Right lobe of liver (tissue), 6 donors: ENCODE measurements at regions not wholly inside any gene's neighbourhood (a gene's known extent, or its start where the extent isn't known, plus 50 kb on each side); places are given as distances from the start of the nearest gene placed in this dataset.

ENCODE experiments used
- ATAC-seq, 4 donors: fragments of 200-7000 bp; cut with Tn5 transposase; one replicate each; pipeline ENCODE4 v1.9.1; 2020; ENCODE audit warnings: mild to moderate bottlenecking in 4 of 4, moderate library complexity in 4 of 4
- DNase-seq, 3 donors: peaks; one replicate each; pipeline ENCODE4 v3.0.0-alpha.2; 2020
- H3K27ac ChIP-seq, 3 donors: fragments of 200-600 bp; one replicate each; pipeline ENCODE4 v1.8.0; 2022
- H3K27me3 ChIP-seq, 2 donors: fragments of 200-600 bp; one replicate each; pipeline ENCODE4 v1.8.0; 2022
- H3K36me3 ChIP-seq, 4 donors: fragments of 200-600 bp; sonication (generic) in 1 of 4; one replicate each; pipeline versions ENCODE4 v1.5.1 to v1.8.0; 2017 to 2022; ENCODE audit warnings: control low read depth in 1 of 4
- H3K4me1 ChIP-seq, 4 donors: fragments of 200-600 bp; sonication (generic) in 1 of 4; one replicate each; pipeline versions ENCODE4 v1.5.1 to v1.8.0; 2017 to 2022; ENCODE audit warnings: control low read depth in 1 of 4
- H3K4me3 ChIP-seq, 3 donors: fragments of 200-600 bp; one replicate each; pipeline ENCODE4 v1.8.0; 2022
- H3K9me3 ChIP-seq, 4 donors: fragments of 200-600 bp; sonication (generic) in 1 of 4; one replicate each; pipeline versions ENCODE4 v1.5.1 to v1.8.0; 2017 to 2022; ENCODE audit warnings: control low read depth in 1 of 4
- POLR2A ChIP-seq: fragments of 450-650 bp; IDR thresholded peaks from one replicate; pipeline ENCODE4 v1.6.1; 2017; ENCODE audit warnings: antibody characterized with exemption, mild to moderate bottlenecking
- WGBS: methylation state at CpG from one replicate; pipeline ENCODE4 v1.1.6; 2018; ENCODE audit warnings: low coverage, low lambda C conversion rate; ENCODE audit not compliant: insufficient coverage; ENCODE audit errors: missing lambda C conversion rate; 5-methylcytosine and 5-hydroxymethylcytosine counted together
- intact Hi-C, 2 donors: fragments of 100-400 bp; cut with DNase I; formaldehyde crosslinking; loops; one replicate each; pipeline versions ENCODE4 v1.11.2 to v1.14.1; 2022
- TF ChIP-seq, protein P1 (sequence below), 4 donors: fragments of 200-600 bp in 3 of 4; fragments of 450-650 bp in 1 of 4; IDR thresholded peaks; one replicate each; pipeline versions ENCODE4 v1.5.1 to v1.8.0; 2016 to 2022; ENCODE audit warnings: antibody characterized with exemption in 4 of 4, mild to moderate bottlenecking in 2 of 4
- donor health status: DM: no; HTN: yes; CAD: no.
- donor health status: DM: no; HTN: no; CAD: no.
- donor health status: DM: no; HTN: no; CAD: no.
- donor health status: DM: no; HTN: yes; CAD: no.
- donor health status: DM: no; HTN: yes; CAD: no.

DNA sequence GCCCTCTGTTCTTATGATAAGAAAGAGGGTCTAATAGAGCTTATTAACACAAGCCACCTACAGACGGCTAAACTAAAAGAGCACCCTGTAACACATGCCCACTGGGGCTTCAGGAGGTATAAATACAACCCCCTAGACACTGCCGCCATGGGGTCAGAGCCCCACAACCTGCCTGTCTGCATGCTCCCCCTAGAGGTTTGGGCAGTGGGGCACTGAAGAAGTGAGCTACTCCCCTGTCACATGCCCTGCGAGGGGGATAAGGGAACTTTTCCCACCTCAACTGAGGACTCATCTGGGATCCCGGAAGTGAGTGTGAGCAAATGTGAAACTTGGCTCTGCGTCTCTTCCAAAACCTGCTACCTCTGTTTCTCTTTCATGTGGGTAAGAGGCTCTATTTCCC is 334.5 kb downstream of the ADAM29 start:
- intact Hi-C loops, result no loop called here
- DNase-seq, result no peak
- no peak overlapping the region for H3K4me3 ChIP-seq
- no peaks in the 10 kb centered on the region for H3K27me3 ChIP-seq
- no peak overlapping the region for H3K27ac ChIP-seq
- no peaks in the 10 kb centered on the region for H3K4me1 ChIP-seq
- H3K9me3 ChIP-seq, result no peaks in the 10 kb centered on the region
- H3K36me3 ChIP-seq, result no peaks in the 10 kb centered on the region
- TF ChIP-seq POLR2A, result no peak
- TF ChIP-seq, protein P1, sequence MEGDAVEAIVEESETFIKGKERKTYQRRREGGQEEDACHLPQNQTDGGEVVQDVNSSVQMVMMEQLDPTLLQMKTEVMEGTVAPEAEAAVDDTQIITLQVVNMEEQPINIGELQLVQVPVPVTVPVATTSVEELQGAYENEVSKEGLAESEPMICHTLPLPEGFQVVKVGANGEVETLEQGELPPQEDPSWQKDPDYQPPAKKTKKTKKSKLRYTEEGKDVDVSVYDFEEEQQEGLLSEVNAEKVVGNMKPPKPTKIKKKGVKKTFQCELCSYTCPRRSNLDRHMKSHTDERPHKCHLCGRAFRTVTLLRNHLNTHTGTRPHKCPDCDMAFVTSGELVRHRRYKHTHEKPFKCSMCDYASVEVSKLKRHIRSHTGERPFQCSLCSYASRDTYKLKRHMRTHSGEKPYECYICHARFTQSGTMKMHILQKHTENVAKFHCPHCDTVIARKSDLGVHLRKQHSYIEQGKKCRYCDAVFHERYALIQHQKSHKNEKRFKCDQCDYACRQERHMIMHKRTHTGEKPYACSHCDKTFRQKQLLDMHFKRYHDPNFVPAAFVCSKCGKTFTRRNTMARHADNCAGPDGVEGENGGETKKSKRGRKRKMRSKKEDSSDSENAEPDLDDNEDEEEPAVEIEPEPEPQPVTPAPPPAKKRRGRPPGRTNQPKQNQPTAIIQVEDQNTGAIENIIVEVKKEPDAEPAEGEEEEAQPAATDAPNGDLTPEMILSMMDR (IDR thresholded peaks at IDR 0.05), result no peak
- WGBS, result 83% methylated on average over 3 of the region's 5 CpGs
- no peak for ATAC-seq

DNA sequence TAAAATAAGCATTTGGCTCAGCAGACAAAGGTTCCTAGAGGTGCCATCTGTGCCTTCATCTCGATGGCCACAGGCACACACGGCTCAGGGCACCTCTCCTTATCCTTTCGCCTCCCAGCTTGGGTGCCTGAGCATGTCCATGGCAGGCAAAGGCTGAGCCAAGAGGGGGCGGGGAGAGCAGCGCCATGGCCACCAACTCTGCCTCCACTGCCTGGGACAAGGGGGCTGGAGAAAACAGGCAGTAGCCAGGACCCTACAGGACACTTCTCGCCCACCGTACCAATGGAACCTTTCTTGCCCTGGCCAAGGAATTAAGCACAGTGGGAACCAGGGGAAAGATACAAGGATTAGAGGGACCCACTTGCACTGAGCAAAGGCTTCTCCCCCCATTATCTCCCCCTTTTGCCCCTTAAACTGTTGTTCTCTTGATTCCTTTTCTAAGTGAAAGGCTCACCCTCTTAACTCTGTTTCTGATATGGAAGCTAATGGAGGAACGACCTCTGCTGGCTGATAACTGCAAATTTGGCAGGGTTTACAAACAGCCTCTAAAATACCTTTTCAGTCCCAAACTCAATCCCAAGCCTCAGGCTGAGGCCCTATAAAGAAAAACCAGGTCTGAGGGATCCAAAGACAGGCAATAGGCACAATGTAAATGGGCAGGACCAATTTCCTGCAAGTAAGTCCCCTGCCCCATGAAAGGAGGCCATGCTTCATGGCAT is 335.2 kb downstream of the ADAM29 start:
- TF ChIP-seq POLR2A, result no peak
- TF ChIP-seq, protein P1 (IDR thresholded peaks at IDR 0.05), result peak in 2 of 4 donors; percentile 9 to 11
- no peaks in the 10 kb centered on the region for H3K27me3 ChIP-seq
- no peaks in the 10 kb centered on the region for H3K36me3 ChIP-seq
- H3K4me3 ChIP-seq, result no peak overlapping the region
- WGBS, result 54% methylated on average over 8 of the region's 8 CpGs
- H3K9me3 ChIP-seq, result no peaks in the 10 kb centered on the region
- ATAC-seq (no peak), DNase-seq (no peak)
- H3K27ac ChIP-seq, result no peak overlapping the region
- intact Hi-C loops, result no loop called here
- H3K4me1 ChIP-seq, result no peaks in the 10 kb centered on the region

DNA sequence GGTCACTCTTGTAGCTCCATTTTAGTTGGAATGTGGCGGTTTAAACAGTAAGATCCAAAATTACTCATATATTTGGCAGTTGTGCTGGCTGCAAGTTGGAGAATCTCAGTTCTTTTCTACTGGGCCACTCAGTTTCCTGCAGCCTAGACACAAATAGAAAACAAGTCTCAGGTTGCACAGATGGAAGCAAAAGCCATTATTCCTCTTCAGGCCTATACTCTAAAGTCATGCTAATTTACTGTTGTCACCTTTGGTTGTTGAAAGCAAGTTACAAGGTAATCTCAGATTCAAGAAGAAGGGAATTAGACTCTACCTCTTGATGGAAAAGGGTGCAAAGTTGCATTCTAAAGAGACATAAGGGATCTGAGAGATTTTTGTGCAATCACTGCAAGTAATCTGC is 345.4 kb downstream of the ADAM29 start:
- DNase-seq (no peak), ATAC-seq (no peak)
- Histone ChIP-seq H3K9me3 (no peaks in the 10 kb centered on the region), H3K4me3 (no peak overlapping the region), H3K36me3 (no peaks in the 10 kb centered on the region), H3K27me3 (no peaks in the 10 kb centered on the region), H3K27ac (no peak overlapping the region), H3K4me1 (no peaks in the 10 kb centered on the region)
- intact Hi-C loops, result no loop called here
- TF ChIP-seq, protein P1 (IDR thresholded peaks at IDR 0.05), result no peak
- TF ChIP-seq POLR2A, result no peak
- WGBS, result 90% methylated on average over 1 of the region's 1 CpG

DNA sequence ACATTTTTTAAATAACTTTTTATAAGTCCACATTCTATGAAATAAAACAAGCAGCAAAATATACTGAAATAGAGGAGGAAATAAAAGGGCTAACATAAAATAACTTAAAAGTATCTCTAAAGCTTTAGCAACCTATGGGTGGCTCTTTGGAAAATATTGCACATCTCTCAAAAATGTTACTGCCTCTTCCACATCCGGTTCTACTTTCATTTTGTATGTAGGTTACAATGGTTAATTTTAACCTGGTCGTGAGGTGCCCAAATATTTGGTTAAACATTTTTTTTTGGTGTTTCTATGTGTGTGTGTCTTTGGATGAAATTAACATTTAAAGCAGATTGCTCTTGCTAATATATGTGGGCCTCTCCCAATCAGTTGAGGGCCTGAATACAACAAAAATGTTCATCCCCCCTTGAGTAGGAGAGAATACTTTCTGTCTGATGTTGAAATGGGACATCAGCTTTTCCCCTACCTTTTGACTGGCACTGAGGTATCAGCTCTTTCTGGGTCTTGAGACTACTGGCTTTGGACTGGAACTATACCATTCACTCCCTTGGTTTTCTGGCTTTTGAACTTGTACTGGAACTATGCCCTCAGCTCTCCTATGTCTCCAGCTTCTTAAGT is 353.0 kb downstream of the ADAM29 start:
- DNase-seq (no peak), ATAC-seq (no peak)
- Histone ChIP-seq H3K36me3 (no peaks in the 10 kb centered on the region), H3K27ac (no peak overlapping the region), H3K4me1 (no peaks in the 10 kb centered on the region), H3K9me3 (no peaks in the 10 kb centered on the region), H3K4me3 (no peak overlapping the region), H3K27me3 (no peaks in the 10 kb centered on the region)
- intact Hi-C loops, result loop anchor here in 1 of 2 donors (10.0 kb wide), 1 partner anchor 224 kb away; no protein-coding TSS in a partner anchor
- WGBS, result 23% methylated on average over 2 of the region's 2 CpGs
- TF ChIP-seq, protein P1 (IDR thresholded peaks at IDR 0.05), result no peak
- no peak for TF ChIP-seq POLR2A
